CD1c-positive myeloid dendritic cell (primary cell): ENCODE measurements at regions not wholly inside any gene's neighbourhood (a gene's known extent, or its start where the extent isn't known, plus 50 kb on each side); places are given as distances from the start of the nearest gene placed in this dataset.
"Not testable (repeated sequence)": the region's sequence is repeated elsewhere in the genome, so short reads cannot be mapped to it uniquely, and the experiment has no call there.

ENCODE experiments used
- DNase-seq: peaks from one replicate; pipeline ENCODE4 v3.0.0-alpha.2; 2016; ENCODE audit errors: extremely low spot score

DNA sequence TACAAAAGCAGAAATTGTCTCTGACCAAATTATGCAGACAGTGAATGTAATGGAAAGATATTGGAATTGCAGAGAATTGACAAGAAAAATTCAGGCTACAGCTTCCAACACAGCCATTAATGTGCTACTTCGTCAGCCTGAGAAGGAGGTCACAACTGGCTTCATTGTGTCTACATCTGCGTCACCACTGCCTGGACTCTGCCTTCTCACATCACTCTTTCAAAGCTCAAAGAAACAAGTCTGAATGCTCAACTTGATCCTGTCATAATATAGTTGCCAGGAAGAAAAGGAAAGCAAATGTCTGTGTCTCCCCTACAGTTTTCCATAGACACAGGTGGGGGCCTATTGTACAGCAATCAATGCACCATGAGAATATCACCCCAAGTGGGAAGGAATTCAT lies 806.5 kb upstream of the CDH10 start:
- DNase-seq = no peak

DNA sequence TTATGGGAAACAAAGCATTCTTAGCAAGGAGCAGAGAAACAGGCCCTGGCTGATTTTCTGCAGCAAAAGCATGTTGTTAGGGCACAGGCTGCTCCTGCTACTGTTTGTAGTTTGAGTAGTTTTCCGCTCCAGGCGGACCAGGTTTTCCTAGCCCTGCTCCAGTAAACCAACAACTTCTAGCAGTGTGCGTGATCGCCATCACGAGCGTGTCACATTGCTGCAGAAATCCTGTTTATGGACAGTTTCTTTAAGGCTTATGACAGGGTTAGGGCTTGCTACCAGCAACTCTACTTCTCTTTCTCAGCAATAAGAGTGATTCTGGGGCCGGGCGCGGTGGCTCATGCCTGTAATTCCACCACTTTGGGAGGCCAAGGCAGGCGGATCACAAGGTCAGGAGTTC lies 803.9 kb upstream of the CDH10 start:
- DNase-seq = no peak

DNA sequence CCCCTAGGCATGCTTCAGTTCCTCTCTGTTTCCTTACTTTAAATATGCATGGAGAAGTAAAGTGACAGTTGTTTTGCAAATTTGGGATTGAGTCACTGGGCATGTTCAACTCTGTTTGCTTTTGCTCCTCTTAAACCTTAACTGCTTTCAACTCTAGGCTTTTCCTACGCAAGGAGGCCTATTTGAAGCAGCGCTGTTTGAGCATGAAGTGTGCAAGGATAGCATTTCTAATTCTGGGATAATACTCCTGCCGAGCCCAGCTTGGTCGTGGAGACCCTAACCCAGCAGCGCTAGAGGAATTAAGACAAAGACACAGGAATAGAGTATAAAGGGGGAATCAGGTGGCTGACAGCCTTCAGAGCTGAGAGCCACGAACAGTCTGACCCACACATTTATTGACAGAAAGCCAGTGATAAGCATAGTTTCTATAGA lies 803.4 kb upstream of the CDH10 start:
- no peak for DNase-seq

DNA sequence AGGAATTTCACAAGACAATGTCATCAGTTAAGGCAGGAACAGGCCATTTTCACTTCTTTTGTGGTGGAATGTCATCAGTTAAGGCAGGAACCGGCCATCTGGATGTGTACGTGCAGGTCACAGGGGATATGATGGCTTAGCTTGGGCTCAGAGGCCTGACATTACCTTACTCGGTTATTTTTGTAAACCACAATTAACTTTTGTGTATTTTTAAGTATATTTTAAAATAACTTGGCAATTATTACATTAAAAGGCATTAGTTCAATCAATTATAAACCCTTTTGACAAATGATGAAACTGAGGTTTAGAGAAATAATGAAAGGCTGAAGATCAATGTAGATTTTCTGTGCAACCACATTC lies 801.3 kb upstream of the CDH10 start:
- DNase-seq = not testable (repeated sequence)

DNA sequence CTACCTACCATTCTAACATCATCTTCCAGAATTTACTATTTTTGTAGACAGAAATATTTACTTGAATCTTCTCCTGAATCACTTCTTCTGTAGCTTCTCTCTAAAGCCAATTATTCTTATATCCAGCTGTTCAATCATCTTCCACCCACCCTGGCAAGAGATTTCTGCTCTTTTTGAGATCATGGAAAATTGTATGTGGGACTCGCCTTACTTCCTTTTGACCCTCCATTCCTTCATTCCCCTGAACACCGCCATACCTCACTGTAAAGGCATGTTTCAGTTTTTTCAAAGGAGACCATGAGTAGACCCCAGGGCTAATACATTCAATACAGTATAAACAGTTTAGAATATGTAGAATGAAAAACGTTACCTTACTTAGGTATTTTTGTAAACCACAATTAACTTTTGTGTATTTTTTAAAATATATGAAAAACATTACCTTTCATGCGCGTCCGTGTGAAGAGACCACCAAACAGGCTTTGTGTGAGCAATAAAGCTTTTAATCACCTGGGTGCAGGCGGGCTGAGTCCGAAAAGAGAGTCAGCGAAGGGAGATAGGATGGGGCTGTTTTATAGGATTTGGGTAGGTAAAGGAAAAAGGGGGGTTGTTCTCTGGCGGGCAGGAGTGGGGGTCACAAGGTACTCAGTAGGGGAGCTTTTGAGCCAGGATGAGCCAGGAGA lies 800.7 kb upstream of the CDH10 start:
- not testable (repeated sequence) for DNase-seq

DNA sequence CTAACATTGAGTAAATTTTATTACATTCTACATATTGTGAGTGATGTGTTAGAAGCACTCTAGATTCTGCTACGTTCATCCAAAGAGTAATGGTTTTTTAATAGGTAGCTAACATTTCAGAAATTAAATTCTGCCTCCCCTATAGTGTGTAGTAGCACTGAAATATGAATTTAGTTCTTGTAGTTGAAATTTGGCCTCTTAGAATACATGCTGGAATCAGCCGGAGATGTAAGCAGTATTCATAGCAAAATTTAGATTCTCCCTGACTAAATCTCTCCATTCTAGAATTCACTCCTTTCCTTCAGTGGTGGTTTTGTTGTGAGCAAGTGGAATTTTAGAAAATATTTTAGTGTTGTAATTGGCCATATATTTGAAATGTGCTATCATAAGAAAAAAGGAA lies 799.9 kb upstream of the CDH10 start:
- DNase-seq = no peak

DNA sequence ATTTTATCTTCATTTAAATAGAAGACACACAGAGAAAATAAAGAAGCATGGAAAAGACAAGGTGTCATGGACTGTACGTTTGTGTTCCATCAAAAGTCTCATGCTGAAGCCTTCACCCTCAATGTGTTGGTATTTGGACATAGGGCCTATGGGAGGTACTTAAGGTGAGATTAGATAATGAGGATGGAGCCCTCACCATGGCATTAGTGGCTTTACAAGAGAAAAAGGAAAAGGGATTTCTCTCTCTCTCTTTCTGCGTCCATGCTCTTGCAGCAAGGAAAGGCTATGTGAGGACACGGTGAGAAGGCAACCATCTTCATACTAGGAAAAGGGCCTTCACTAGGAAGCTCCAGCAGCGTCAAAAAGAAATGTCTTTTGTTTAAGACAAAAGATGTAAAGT lies 797.0 kb upstream of the CDH10 start:
- no peak for DNase-seq

DNA sequence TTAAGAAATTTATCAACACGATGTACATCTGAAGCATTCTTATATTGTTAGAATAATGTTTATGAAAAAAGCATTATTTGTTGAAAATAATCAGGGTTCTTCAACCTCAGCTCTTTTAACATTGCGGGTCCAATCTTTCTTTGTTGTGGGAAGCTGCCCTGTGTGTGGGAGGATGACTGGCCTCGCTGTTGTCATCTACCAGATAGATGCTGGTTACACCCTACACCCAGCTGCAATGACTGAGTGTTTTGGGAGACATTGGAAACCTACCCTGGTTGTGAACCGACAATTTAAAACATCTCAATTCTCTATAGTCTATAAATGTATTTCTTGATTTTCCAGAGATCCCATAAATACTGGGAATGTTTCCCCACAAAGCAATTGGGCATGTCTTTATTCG lies 794.2 kb upstream of the CDH10 start:
- DNase-seq = no peak

DNA sequence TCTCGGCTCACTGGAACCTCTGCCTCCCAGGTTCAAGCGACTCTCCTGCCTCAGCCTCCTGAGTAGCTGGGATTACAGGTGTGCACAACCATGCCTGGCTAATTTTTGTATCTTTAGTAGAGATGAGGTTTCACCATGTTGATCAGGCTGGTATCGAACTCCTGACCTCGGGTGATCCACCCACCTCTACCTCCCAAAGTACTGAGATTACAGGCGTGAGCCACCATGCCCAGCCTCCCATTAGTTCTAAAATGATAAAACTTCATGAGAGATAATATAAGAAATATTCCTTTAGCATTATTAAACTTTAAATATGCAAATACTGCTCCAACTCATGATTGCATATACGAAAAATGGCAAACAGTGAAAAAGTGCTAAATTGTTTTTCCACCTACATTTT lies 793.6 kb upstream of the CDH10 start:
- DNase-seq = not testable (repeated sequence)

DNA sequence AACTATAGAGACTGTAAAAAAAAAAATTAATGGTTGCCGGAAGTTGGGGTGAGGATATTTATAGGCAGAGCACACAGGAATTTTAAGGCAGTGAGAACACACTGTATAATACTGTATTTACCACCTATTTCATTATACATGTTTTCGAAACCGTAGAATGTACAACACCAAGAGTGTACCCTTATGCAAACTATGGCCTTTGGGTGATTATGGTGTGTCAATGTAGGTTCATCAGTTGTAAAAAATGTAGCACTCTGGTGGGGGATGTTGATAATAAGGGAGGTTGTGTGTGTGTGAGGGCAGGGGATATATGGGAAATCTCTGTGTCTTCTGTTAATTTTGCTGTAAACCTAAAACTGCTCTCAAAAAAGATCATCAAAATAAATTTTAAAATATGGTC lies 791.7 kb upstream of the CDH10 start:
- DNase-seq = no peak

DNA sequence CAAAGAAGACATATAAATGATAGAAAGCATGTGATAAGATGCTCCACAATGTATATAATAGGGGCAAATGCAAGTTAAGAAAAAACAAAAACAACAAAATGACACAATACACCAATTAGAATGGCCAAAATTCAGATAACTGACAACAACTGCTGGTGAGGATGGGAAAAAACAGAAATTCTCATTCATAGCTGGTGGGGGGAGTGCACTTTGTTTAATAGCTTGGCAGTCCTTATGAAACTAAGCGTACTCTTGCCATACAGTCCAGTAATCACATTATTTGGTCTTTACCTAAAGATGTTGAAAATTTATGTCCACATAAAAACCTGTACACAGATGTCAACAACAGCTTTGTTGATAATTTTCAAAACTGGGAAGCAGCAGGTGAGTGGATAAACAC lies 791.1 kb upstream of the CDH10 start:
- DNase-seq = no peak

DNA sequence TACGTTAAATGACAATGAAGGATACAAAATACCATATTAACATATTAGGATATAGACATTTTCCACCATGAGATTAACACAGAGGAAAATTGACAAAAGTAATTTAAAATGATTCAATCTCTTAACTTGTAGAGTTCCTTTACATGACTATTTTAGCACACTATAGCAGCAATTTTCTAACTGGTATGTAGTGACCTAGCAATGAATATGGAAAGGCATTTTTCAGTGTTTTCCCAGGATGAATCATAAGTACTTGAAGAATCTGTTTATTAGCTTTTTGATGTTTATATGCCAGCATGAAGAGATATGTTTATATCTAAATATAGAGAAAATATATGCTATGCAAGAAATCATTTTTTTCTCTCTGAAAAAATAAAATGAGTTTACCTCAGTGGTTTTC lies 782.5 kb upstream of the CDH10 start:
- DNase-seq = no peak

DNA sequence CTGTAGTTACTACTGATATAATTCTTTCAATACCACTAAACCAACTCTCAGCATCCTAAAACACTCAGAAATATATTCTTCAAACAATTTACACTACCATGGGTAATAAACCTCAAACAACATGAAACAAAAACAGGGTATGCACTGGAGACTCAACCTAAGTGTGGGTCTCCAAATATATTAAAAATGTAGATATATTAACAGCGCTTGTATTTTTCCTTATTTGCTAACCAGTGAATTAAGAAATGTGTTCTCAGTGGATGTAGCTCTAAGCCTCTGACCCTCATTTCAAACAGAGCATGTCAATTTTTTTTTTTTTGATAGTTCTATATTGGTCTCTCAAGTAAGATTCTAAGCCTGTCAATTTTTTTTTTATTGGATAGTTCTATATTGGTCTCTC lies 778.5 kb upstream of the CDH10 start:
- no peak for DNase-seq

DNA sequence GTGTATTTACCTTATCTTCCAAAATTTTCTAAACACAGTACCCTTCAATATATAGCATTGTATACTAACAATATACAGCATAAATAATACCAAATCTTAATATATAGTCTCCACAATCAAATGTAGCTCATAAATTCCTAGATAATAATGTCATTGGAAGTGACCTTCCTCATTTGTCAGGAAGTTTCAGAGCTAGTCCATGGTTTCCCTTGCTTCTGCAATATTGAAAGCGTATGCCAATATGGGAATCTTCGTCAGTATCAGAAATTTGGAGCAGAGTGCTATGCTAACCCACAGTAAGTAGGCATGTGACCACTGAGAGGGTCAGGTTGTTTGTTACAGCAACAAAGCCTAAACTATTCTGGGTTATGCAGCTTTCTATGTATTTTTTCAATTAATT lies 774.9 kb upstream of the CDH10 start:
- DNase-seq = no peak

DNA sequence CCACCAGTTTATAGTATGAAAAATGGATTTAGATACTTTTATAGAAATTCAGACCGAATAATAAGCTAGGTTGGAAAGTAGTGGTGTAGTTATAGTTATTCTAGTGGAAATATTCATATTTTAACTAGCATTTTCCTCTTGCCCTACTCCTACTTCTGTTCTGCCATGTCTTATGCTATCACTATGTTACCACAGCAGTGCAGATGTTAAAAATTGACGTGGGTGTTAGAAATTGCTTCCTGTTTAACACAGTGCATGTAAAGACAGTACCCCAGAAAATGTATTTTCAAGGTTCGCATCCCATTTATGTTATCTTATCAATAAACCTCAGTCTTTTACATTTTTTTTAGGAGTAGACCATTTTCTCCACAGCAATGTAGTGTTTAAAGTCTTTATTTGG lies 774.2 kb upstream of the CDH10 start:
- no peak for DNase-seq

DNA sequence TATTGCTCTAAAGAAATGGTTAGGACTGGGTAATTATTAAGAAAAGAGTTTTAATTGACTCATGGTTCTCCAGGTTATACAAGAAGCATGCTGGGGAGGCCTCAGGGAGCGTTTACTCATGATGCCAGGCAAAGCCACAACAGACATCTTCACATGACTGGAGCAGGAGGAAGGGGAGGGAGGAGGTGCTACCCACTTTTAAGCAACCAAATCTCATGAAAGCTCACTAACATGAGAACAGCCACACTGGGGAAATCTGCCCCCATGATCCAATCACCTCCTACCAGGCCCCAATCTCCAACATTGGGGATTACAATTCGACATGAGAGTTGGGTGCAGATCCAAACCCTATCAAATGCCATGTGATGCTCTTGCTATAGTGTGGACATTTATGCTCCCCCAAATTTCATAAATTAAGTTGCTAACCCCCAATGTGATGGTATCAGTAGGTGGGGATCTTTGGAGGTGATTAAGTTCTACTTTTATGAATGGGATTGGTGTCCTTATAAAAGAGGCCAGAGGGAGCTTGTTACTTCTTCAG lies 773.6 kb upstream of the CDH10 start:
- no peak for DNase-seq

DNA sequence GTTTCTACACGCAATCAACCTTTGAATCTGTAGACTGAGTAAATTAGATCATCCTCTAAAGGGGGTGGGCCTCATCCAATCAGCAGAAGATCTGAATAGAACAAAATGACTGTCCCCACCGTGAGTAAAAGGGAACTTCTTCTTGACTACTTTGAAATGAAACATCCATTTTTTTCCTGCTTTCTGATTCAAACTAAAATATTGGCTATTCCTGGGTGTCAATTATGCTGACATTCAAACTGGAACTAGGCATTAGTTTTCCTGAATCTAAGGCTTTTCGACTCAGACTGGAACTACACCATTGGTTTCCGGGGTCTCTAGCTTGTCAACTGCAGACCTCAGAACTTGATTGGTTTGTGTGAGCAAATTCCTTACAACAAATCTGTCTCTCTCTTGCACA lies 772.2 kb upstream of the CDH10 start:
- no peak for DNase-seq

DNA sequence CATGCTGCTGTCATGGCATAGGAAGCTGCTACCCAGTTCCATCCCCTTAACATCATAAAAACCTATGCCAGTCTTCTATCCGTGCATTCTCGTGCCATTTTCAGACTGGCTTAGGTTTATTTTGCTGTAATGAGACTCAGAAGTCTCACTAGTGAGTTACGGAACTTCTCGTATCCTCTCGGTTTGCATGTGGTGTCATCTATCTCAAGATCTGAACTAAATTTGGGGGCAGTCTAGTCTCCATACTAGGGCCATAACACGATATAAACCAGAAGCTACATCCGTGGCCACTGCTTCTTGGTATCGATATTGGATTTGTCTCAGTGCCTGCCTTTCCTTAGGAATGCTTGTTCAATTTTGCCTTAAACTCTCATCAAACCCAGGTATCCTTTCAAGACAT lies 771.2 kb upstream of the CDH10 start:
- DNase-seq = no peak

DNA sequence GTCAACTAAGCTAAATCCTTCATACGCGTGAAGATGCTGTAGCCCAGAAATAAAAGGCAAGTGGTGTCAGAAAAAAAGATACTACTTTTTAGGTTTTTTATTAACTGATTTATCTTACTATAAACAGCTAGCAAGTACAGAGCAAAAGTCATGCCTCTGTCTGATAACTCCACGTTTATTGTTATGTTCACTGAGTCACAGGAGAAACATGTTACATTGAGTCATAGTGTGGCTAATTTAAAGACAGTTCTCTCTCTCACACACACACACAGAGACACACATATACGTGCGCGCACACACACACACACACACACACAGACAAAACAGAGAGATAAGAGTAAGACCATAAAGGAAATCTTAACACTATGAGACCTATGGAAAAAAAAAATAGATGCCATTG lies 770.0 kb upstream of the CDH10 start:
- DNase-seq = no peak

DNA sequence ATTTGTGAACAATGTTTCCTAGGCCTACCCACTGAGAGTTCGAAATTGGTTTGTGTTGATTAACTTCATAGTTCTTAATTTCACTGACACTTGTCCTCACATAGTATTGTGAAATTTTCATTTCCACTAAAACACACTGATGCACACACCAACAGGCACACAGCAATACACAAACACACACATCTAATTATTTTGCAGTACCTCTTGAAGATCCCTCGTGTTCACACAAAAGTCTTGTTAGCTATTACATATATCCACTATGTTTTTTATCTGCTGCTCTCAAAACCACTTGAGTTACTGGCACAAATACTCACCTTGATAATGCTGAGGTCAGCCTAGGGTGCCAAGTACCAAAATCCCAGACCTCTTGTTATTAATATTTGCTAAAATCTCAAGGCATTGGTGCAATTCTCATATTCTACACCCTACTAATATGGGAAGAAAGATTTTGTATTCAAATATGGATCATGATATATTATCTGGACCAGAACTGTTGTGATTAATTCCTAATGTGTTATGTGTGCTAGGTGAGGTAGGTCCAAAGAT lies 767.4 kb upstream of the CDH10 start:
- no peak for DNase-seq

DNA sequence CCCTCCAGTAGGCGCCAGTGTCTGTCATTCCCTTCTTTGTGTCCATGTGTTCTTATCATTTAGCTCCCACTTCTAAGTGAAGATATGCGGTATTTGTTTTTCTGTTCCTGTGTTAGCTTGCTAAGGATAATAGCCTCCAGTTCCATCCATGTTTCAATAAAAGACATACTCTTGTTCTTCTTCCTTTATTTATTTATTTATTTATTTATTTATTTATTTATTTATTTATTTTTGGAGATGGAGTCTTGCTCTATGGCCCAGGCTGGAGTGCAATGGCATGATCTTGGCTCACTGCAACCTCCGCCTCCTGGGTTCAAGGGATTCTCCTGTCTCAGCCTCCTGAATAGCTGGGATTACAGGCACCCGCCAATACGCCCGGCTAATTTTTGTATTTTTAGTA lies 762.6 kb upstream of the CDH10 start:
- DNase-seq = not testable (repeated sequence)

DNA sequence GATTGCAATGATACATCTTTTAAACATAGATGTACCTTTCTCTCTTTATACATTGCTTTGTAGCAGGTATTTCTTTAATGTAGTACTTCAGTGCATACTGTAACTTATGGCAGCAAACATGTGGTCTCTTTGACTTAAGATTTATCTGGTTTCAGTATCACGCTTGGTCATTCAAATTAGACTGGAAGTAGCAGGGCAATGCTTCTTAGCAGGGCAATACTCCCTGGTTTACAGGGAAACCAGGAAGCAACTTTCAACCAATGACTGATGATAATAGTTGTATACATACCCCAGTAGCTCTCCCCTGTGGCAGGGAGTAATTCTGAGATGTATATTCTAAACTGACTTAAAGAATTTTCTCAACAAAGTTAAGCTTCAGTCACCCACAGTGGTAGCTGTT lies 761.1 kb upstream of the CDH10 start:
- no peak for DNase-seq

DNA sequence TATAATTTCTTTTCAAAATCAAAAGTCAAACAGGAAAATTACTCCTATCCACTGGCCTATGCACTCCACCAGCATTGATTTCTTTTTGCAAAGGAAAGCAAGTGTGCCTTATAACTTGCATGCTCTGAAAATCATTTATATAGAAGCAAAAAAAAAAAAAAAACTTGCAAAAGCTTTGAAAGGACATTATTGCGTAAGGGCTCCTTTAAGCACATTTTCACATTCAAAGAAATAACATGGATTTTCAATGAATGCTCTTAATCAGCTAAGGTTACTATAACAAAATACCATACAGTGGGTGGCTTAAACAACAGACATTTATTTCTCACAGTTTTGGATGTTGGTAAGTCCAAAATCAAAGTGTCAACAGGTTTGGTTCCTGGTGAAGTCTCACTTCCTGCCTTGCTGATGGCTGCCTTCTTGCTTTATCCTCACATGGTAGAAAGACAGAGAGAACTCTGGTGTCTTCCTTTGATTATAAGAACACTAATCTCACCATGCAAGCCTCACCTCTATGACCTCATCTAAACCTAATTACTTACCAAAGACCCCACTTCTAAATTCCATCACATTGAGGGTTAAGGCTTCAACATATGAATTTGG lies 755.2 kb upstream of the CDH10 start:
- DNase-seq = no peak

DNA sequence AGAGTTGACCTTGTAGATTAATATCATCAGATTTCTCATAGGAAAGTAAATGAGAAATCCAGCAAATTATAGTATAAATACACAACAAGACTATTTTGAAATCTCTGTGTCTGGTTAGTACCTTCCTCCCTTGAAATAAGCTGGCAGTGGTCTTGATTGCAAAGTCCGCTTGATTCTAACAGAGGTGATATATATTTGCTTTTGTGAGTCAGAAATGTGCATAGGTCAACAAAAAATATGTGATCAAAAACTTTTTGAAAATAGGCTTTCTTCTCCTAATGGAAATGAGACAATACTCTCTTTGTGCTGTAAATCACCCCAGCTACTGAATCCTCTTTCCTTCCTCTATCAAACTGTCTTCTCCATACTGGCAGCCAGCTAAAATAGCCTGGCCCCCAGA lies 749.2 kb upstream of the CDH10 start:
- DNase-seq = no peak
